Breast epithelium (tissue), 3 donors: ENCODE measurements at regions not wholly inside any gene's neighbourhood (a gene's known extent, or its start where the extent isn't known, plus 50 kb on each side); places are given as distances from the start of the nearest gene placed in this dataset.

Experiments
- CTCF ChIP-seq, 3 donors: fragments of 450-650 bp; IDR thresholded peaks; one replicate each; pipeline ENCODE4 v1.5.1; 2016 to 2017; ENCODE audit warnings: antibody characterized with exemption in 3 of 3, mild to moderate bottlenecking in 3 of 3, moderate library complexity in 3 of 3
- POLR2A ChIP-seq: fragments of 450-650 bp; IDR thresholded peaks from one replicate; pipeline ENCODE4 v1.6.1; 2016; ENCODE audit warnings: antibody characterized with exemption, mild to moderate bottlenecking, moderate library complexity
- POLR2AphosphoS5 ChIP-seq, 3 donors: sonication (generic); formaldehyde crosslinking; IDR thresholded peaks; one replicate each; pipeline ENCODE4 v1.6.1; 2017; ENCODE audit warnings: antibody characterized with exemption in 3 of 3

GRCh38 chr13:57527114-57527735 is 104.3 kb upstream of the PCDH17 start:
- TF ChIP-seq CTCF (IDR thresholded peaks at IDR 0.05), result no peak
- TF ChIP-seq POLR2A, result no peak
- no peak for TF ChIP-seq POLR2AphosphoS5 (IDR thresholded peaks at IDR 0.05)
